ENCODE measurements at regions not wholly inside any gene's neighbourhood (a gene's known extent, or its start where the extent isn't known, plus 50 kb on each side); places are given as distances from the start of the nearest gene placed in this dataset.

- no peak overlapping the region for H2AFZ ChIP-seq (ENCODE audit: insufficient read depth, low read depth, low read length, poor library complexity, severe bottlenecking)
- no peak overlapping the region for H3K27ac ChIP-seq (ENCODE audit: low read length in 2 of 2)
- H3K27me3 ChIP-seq (replicated peaks in 1 of 4; ENCODE audit: control extremely low read depth in 1 of 4, control insufficient read depth in 3 of 4, insufficient read depth in 4 of 4, low read length in 3 of 4) = no peaks in the 10 kb centered on the region
- no peak overlapping the region for H3K4me3 ChIP-seq (ENCODE audit: control extremely low read depth in 1 of 5, extremely low read depth in 1 of 5, insufficient read depth in 1 of 5, low read depth in 2 of 5, low read length in 4 of 5)
- H3K9ac ChIP-seq (ENCODE audit: low read length) = no peak overlapping the region
- no peaks in the 10 kb centered on the region for H3K4me1 ChIP-seq (ENCODE audit: control insufficient read depth in 2 of 2, insufficient read depth in 2 of 2, low read length in 2 of 2)
- DNase-seq (no peak), ATAC-seq (ENCODE audit: low read depth) (no peak)
- Mint-ChIP-seq H3K4me1 (no peaks in the 10 kb centered on the region), H3K4me3 (no peak overlapping the region), H3K27ac (no peak overlapping the region), H3K9me3 (ENCODE audit: insufficient read depth) (no peaks in the 10 kb centered on the region), H3K27me3 (no peaks in the 10 kb centered on the region)
- intact Hi-C loops (cut with micrococcal nuclease) = no loop called here
- no peaks in the 10 kb centered on the region for H3K36me3 ChIP-seq (replicated peaks in 1 of 2; ENCODE audit: control extremely low read depth in 1 of 2, control insufficient read depth in 1 of 2, extremely low read depth in 1 of 2, insufficient read depth in 2 of 2, low read length in 1 of 2)
- no peak overlapping the region for H3K4me2 ChIP-seq (replicated peaks; ENCODE audit: low read depth, low read length, poor library complexity, severe bottlenecking)
- ChIA-PET CTCF (no interaction called here), POLR2A (no interaction called here)
- no peak for TF ChIP-seq CTCF (IDR thresholded peaks at IDR 0.05)
- TF ChIP-seq EZH2 (IDR thresholded peaks at IDR 0.05; ENCODE audit: borderline replicate concordance, insufficient read depth, low read depth, low read length, poor library complexity, severe bottlenecking) = no peak
- WGBS (ENCODE audit: insufficient coverage) = no CpG with 5 or more reads among the region's 1 CpG
- H3K79me2 ChIP-seq (ENCODE audit: control insufficient read depth, insufficient read depth, low read length) = no peaks in the 10 kb centered on the region
- H3K9me3 ChIP-seq (ENCODE audit: control extremely low read depth in 1 of 3, control insufficient read depth in 2 of 3, insufficient read depth in 1 of 3, low read length in 2 of 3) = no peaks in the 10 kb centered on the region
- H4K20me1 ChIP-seq (ENCODE audit: control insufficient read depth, insufficient read depth, low read length, poor library complexity, severe bottlenecking) = no peaks in the 10 kb centered on the region
These were observed 1159.1 kb downstream of the SI start for GRCh38 chr3:163919154-163919553.

GRCh38 chr3:163916596-163917560, 1161.4 kb downstream of the SI start:
- no peak for ATAC-seq (ENCODE audit: low read depth)
- no peak overlapping the region for H3K4me3 Mint-ChIP-seq

More at GRCh38 chr3:163916596-163917560, 1161.4 kb downstream of the SI start:
- TF ChIP-seq EZH2 (IDR thresholded peaks at IDR 0.05; ENCODE audit: borderline replicate concordance, insufficient read depth, low read depth, low read length, poor library complexity, severe bottlenecking) (no peak), CTCF (IDR thresholded peaks at IDR 0.05) (no peak)
- WGBS (ENCODE audit: insufficient coverage) = 80% methylated on average over 1 of the region's 4 CpGs
- Mint-ChIP-seq H3K4me1 (no peaks in the 10 kb centered on the region), H3K9me3 (ENCODE audit: insufficient read depth) (no peaks in the 10 kb centered on the region), H3K27me3 (no peaks in the 10 kb centered on the region), H3K27ac (no peak overlapping the region)
- H2AFZ ChIP-seq (ENCODE audit: insufficient read depth, low read depth, low read length, poor library complexity, severe bottlenecking) = no peak overlapping the region
- no peak overlapping the region for H3K9ac ChIP-seq (ENCODE audit: low read length)
- ChIA-PET CTCF (no interaction called here), POLR2A (no interaction called here)
- H4K20me1 ChIP-seq (ENCODE audit: control insufficient read depth, insufficient read depth, low read length, poor library complexity, severe bottlenecking) = no peaks in the 10 kb centered on the region
- no peaks in the 10 kb centered on the region for H3K79me2 ChIP-seq (ENCODE audit: control insufficient read depth, insufficient read depth, low read length)
- H3K4me3 ChIP-seq (ENCODE audit: control extremely low read depth in 1 of 5, extremely low read depth in 1 of 5, insufficient read depth in 1 of 5, low read depth in 2 of 5, low read length in 4 of 5) = no peak overlapping the region
- H3K4me2 ChIP-seq (replicated peaks; ENCODE audit: low read depth, low read length, poor library complexity, severe bottlenecking) = no peak overlapping the region
- H3K27ac ChIP-seq (ENCODE audit: low read length in 2 of 2) = no peak overlapping the region
- H3K27me3 ChIP-seq (replicated peaks in 1 of 4; ENCODE audit: control extremely low read depth in 1 of 4, control insufficient read depth in 3 of 4, insufficient read depth in 4 of 4, low read length in 3 of 4) = no peaks in the 10 kb centered on the region
- no peak for DNase-seq
- intact Hi-C loops (cut with micrococcal nuclease) = no loop called here
- no peaks in the 10 kb centered on the region for H3K36me3 ChIP-seq (replicated peaks in 1 of 2; ENCODE audit: control extremely low read depth in 1 of 2, control insufficient read depth in 1 of 2, extremely low read depth in 1 of 2, insufficient read depth in 2 of 2, low read length in 1 of 2)
- no peaks in the 10 kb centered on the region for H3K4me1 ChIP-seq (ENCODE audit: control insufficient read depth in 2 of 2, insufficient read depth in 2 of 2, low read length in 2 of 2)
- no peaks in the 10 kb centered on the region for H3K9me3 ChIP-seq (ENCODE audit: control extremely low read depth in 1 of 3, control insufficient read depth in 2 of 3, insufficient read depth in 1 of 3, low read length in 2 of 3)

Data from B cell (primary cell).